Upper lobe of left lung (tissue), 4 donors: ENCODE measurements at regions not wholly inside any gene's neighbourhood (a gene's known extent, or its start where the extent isn't known, plus 50 kb on each side); places are given as distances from the start of the nearest gene placed in this dataset.
"Not testable (repeated sequence)": the region's sequence is repeated elsewhere in the genome, so short reads cannot be mapped to it uniquely, and the experiment has no call there.

Experiments used
- EP300 ChIP-seq, 4 donors: sonication (generic); formaldehyde crosslinking; IDR thresholded peaks; one replicate each; pipeline ENCODE4 v1.5.1; 2017; ENCODE audit warnings: antibody characterized with exemption in 4 of 4, control low read depth in 2 of 4
- POLR2A ChIP-seq, 4 donors: fragments of 450-650 bp; IDR thresholded peaks; one replicate each; pipeline ENCODE4 v1.5.1; 2016 to 2017; ENCODE audit warnings: antibody characterized with exemption in 4 of 4, mild to moderate bottlenecking in 2 of 4
- POLR2AphosphoS5 ChIP-seq, 2 donors: sonication (generic); formaldehyde crosslinking; IDR thresholded peaks; one replicate each; pipeline ENCODE4 v1.5.1; 2017; ENCODE audit warnings: antibody characterized with exemption in 2 of 2
- TF ChIP-seq, protein P1 (sequence below), 6 experiments: fragments of 450-650 bp in 4 of 6; fragments of 200-600 bp in 2 of 6; sonication (generic) in 2 of 6; IDR thresholded peaks; one replicate each; pipeline ENCODE4 v1.5.1; 2016 to 2019; ENCODE audit warnings: antibody characterized with exemption in 6 of 6

DNA sequence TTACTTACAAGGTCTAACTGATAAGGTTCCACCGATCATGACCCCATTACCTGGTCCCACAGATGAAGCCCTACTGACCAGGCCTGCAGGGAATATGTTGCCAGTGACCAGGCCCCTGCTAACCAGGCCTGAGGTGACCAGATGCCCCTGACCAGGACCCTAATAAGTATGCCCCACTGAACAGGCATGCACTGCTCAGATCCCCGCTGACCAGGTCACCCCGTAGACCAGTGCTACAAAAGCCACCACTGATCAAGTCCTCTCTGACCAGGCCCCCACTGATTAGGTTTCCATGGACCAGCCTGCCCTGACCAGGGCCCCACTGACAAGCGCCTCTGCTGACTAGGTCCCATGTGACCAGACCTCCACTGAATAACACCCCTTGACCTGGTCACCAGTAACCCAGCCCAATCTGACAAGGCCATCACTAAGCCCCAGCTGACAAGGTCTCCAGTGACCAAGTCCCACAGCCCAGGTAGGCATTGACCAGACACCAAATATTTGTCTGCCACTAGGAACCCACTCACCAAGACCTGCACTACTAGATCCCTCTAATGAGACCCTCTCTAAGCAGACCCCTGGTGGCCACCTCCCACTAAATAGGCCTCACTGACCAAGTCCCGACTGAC lies 228.5 kb downstream of the CWH43 start:
- TF ChIP-seq, protein P1, sequence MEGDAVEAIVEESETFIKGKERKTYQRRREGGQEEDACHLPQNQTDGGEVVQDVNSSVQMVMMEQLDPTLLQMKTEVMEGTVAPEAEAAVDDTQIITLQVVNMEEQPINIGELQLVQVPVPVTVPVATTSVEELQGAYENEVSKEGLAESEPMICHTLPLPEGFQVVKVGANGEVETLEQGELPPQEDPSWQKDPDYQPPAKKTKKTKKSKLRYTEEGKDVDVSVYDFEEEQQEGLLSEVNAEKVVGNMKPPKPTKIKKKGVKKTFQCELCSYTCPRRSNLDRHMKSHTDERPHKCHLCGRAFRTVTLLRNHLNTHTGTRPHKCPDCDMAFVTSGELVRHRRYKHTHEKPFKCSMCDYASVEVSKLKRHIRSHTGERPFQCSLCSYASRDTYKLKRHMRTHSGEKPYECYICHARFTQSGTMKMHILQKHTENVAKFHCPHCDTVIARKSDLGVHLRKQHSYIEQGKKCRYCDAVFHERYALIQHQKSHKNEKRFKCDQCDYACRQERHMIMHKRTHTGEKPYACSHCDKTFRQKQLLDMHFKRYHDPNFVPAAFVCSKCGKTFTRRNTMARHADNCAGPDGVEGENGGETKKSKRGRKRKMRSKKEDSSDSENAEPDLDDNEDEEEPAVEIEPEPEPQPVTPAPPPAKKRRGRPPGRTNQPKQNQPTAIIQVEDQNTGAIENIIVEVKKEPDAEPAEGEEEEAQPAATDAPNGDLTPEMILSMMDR (IDR thresholded peaks at IDR 0.05), result not testable (repeated sequence)
- not testable (repeated sequence) for TF ChIP-seq POLR2A, POLR2AphosphoS5, EP300 (IDR thresholded peaks at IDR 0.05)
